PFSK-1 (cell line): ENCODE measurements at regions not wholly inside any gene's neighbourhood (a gene's known extent, or its start where the extent isn't known, plus 50 kb on each side); places are given as distances from the start of the nearest gene placed in this dataset.

Source experiments
- POLR2AphosphoS5 ChIP-seq: IDR thresholded peaks from 2 replicates; pipeline ENCODE4 v1.6.1; 2012; ENCODE audit warnings: low read depth, mild to moderate bottlenecking, control low read depth, low read length, moderate library complexity
- TF ChIP-seq, protein P1 (sequence below), 2 experiments: IDR thresholded peaks; 2 replicates each; pipeline versions ENCODE4 v1.6.1 to v1.8.0; 2011 to 2012; ENCODE audit warnings: low read depth in 2 of 2, low read length in 2 of 2, control low read depth in 1 of 2, inconsistent platforms in 1 of 2, mild to moderate bottlenecking in 1 of 2, moderate library complexity in 1 of 2; ENCODE audit not compliant: insufficient read depth in 1 of 2

GRCh38 chr12:105590571-105590970 lies 260.1 kb downstream of the C12orf75 start:
- no peak for TF ChIP-seq POLR2AphosphoS5
- TF ChIP-seq, protein P1, sequence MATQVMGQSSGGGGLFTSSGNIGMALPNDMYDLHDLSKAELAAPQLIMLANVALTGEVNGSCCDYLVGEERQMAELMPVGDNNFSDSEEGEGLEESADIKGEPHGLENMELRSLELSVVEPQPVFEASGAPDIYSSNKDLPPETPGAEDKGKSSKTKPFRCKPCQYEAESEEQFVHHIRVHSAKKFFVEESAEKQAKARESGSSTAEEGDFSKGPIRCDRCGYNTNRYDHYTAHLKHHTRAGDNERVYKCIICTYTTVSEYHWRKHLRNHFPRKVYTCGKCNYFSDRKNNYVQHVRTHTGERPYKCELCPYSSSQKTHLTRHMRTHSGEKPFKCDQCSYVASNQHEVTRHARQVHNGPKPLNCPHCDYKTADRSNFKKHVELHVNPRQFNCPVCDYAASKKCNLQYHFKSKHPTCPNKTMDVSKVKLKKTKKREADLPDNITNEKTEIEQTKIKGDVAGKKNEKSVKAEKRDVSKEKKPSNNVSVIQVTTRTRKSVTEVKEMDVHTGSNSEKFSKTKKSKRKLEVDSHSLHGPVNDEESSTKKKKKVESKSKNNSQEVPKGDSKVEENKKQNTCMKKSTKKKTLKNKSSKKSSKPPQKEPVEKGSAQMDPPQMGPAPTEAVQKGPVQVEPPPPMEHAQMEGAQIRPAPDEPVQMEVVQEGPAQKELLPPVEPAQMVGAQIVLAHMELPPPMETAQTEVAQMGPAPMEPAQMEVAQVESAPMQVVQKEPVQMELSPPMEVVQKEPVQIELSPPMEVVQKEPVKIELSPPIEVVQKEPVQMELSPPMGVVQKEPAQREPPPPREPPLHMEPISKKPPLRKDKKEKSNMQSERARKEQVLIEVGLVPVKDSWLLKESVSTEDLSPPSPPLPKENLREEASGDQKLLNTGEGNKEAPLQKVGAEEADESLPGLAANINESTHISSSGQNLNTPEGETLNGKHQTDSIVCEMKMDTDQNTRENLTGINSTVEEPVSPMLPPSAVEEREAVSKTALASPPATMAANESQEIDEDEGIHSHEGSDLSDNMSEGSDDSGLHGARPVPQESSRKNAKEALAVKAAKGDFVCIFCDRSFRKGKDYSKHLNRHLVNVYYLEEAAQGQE (IDR thresholded peaks at IDR 0.05; ENCODE audit: insufficient read depth in 1 of 2, low read depth in 2 of 2, low read length in 2 of 2), result no peak
